OCI-LY7 (cell line): ENCODE measurements at regions not wholly inside any gene's neighbourhood (a gene's known extent, or its start where the extent isn't known, plus 50 kb on each side); places are given as distances from the start of the nearest gene placed in this dataset.

ENCODE experiments used
- CTCF ChIP-seq: fragments of 200-600 bp; sonication (generic); conservative IDR thresholded peaks from 2 replicates; pipeline ENCODE4 v1.5.1; 2014; ENCODE audit warnings: mild to moderate bottlenecking, antibody characterized with exemption, low read length, moderate library complexity, mixed read lengths
- EZH2phosphoT487 ChIP-seq: fragments of 200-600 bp; sonication (generic); IDR thresholded peaks from 2 replicates; pipeline ENCODE4 v1.6.1; 2018; ENCODE audit warnings: low read depth, borderline replicate concordance, mild to moderate bottlenecking, mixed run types, antibody characterized with exemption, low read length, moderate library complexity, mixed read lengths

GRCh38 chr22:49032821-49033220 is 794.9 kb downstream of the BRD1 start:
- no peak for TF ChIP-seq CTCF
- TF ChIP-seq EZH2phosphoT487: no peak
